IMR-90 (cell line): ENCODE measurements at regions not wholly inside any gene's neighbourhood (a gene's known extent, or its start where the extent isn't known, plus 50 kb on each side); places are given as distances from the start of the nearest gene placed in this dataset.
"Not testable (repeated sequence)": the region's sequence is repeated elsewhere in the genome, so short reads cannot be mapped to it uniquely, and the experiment has no call there.

ENCODE experiments used
- ATAC-seq: fragments of 200-7000 bp; cut with Tn5 transposase; 2 replicates; pipeline ENCODE4 v1.9.1; 2020; ENCODE audit warnings: low read depth, mild to moderate bottlenecking, moderate library complexity
- BruUV-seq: library from RNA; stranded (reverse); fragments of 400-500 nt; replicated peaks from 2 replicates; lab custom pipeline; 2021; lab: Mats Ljungman, UMichigan
- CTCF ChIA-PET: fragments of 300-600 bp; formaldehyde crosslinking; extraction: SDS; loops from one replicate; lab custom pipeline; 2021; ENCODE audit warnings: antibody characterized with exemption; lab: Yijun Ruan, JAX
- POLR2A ChIA-PET: fragments of 300-600 bp; sonication (Branson Sonifier 250); formaldehyde crosslinking; loops from one replicate; lab custom pipeline; 2022; ENCODE audit warnings: antibody characterized with exemption; ENCODE audit not compliant: unreplicated experiment; lab: Charles Lee
- DNase-seq: peaks from one replicate; pipeline ENCODE4 v3.0.0; 2013
- H2AFZ ChIP-seq: replicated peaks from 2 replicates; pipeline ENCODE3; 2013; ENCODE audit warnings: low read length, mild to moderate bottlenecking; ENCODE audit not compliant: poor library complexity
- H2AK5ac ChIP-seq: 2 replicates; pipeline ENCODE4 v1.6.1; 2013; ENCODE audit warnings: low read depth, low read length, inconsistent platforms
- H2AK9ac ChIP-seq: replicated peaks from 2 replicates; pipeline ENCODE3; 2013; ENCODE audit warnings: mild to moderate bottlenecking, low read depth, low read length, moderate library complexity; ENCODE audit not compliant: poor library complexity
- H2BK120ac ChIP-seq: 2 replicates; pipeline ENCODE4 v1.6.1; 2013; ENCODE audit warnings: low read depth, low read length, inconsistent platforms
- H2BK15ac ChIP-seq: 3 replicates; pipeline ENCODE4 v1.6.1; 2013; ENCODE audit warnings: low read depth, low read length, inconsistent platforms
- H2BK20ac ChIP-seq: 2 replicates; pipeline ENCODE4 v1.6.1; 2013; ENCODE audit warnings: low read depth, mild to moderate bottlenecking, inconsistent platforms, low read length, moderate library complexity
- H2BK5ac ChIP-seq: 2 replicates; pipeline ENCODE4 v1.6.1; 2013; ENCODE audit warnings: mild to moderate bottlenecking, low read depth, low read length, inconsistent platforms; ENCODE audit not compliant: poor library complexity, severe bottlenecking
- H3K14ac ChIP-seq: replicated peaks from 2 replicates; pipeline ENCODE4 v1.6.1; 2013; ENCODE audit warnings: low read depth, low read length, inconsistent platforms
- H3K18ac ChIP-seq: 2 replicates; pipeline ENCODE4 v1.6.1; 2013; ENCODE audit warnings: low read depth, low read length, control low read depth
- H3K23ac ChIP-seq: 2 replicates; pipeline ENCODE4 v1.6.1; 2013; ENCODE audit warnings: low read depth, low read length, inconsistent platforms
- H3K27ac ChIP-seq: 2 replicates; pipeline ENCODE4 v1.5.1; 2013; ENCODE audit warnings: mild to moderate bottlenecking, control low read depth, low read length; ENCODE audit not compliant: insufficient read depth
- H3K27me3 ChIP-seq: 2 replicates; pipeline ENCODE4 v1.6.1; 2013; ENCODE audit warnings: low read length; ENCODE audit not compliant: control insufficient read depth, insufficient read depth
- H3K36me3 ChIP-seq: 2 replicates; pipeline ENCODE4 v1.6.1; 2013; ENCODE audit warnings: low read length, mixed read lengths; ENCODE audit not compliant: control insufficient read depth, insufficient read depth
- H3K4ac ChIP-seq: 2 replicates; pipeline ENCODE4 v1.6.1; 2013; ENCODE audit warnings: low read depth, low read length, inconsistent platforms
- H3K4me1 ChIP-seq: 2 replicates; pipeline ENCODE4 v1.6.1; 2013; ENCODE audit warnings: low read length, mixed read lengths; ENCODE audit not compliant: control insufficient read depth, insufficient read depth
- H3K4me2 ChIP-seq: 2 replicates; pipeline ENCODE4 v1.6.1; 2013; ENCODE audit warnings: low read depth, mild to moderate bottlenecking, control low read depth, low read length, moderate library complexity
- H3K4me3 ChIP-seq: 2 replicates; pipeline ENCODE4 v1.5.1; 2013; ENCODE audit warnings: low read depth, mild to moderate bottlenecking, control low read depth, low read length, moderate library complexity; ENCODE audit not compliant: insufficient read depth
- H3K56ac ChIP-seq: 2 replicates; pipeline ENCODE4 v1.6.1; 2013; ENCODE audit warnings: low read length, inconsistent platforms; ENCODE audit not compliant: insufficient read depth; ENCODE audit errors: extremely low read depth
- H3K79me1 ChIP-seq, 2 experiments: 2 replicates each; pipeline ENCODE4 v1.6.1; 2013; ENCODE audit warnings: low read length in 2 of 2, inconsistent platforms in 1 of 2, low read depth in 1 of 2
- H3K9ac ChIP-seq: 2 replicates; pipeline ENCODE4 v1.6.1; 2013; ENCODE audit warnings: low read depth, low read length, control low read depth
- H3K9me1 ChIP-seq: 2 replicates; pipeline ENCODE4 v1.6.1; 2013; ENCODE audit warnings: low read length, inconsistent platforms; ENCODE audit not compliant: insufficient read depth
- H3K9me3 ChIP-seq: 2 replicates; pipeline ENCODE4 v1.6.1; 2013; ENCODE audit warnings: low read length; ENCODE audit not compliant: control insufficient read depth, insufficient read depth
- H4K20me1 ChIP-seq: 2 replicates; pipeline ENCODE4 v1.6.1; 2013; ENCODE audit warnings: low read length, inconsistent platforms; ENCODE audit not compliant: insufficient read depth
- H4K5ac ChIP-seq: 2 replicates; pipeline ENCODE4 v1.6.1; 2013; ENCODE audit warnings: mild to moderate bottlenecking, low read depth, low read length, control low read depth
- H4K8ac ChIP-seq, 2 experiments: 2 replicates each; pipeline ENCODE4 v1.6.1; 2013; ENCODE audit warnings: low read depth in 2 of 2, low read length in 2 of 2, control low read depth in 1 of 2, inconsistent platforms in 1 of 2
- H4K91ac ChIP-seq: 2 replicates; pipeline ENCODE4 v1.6.1; 2013; ENCODE audit warnings: low read depth, low read length, inconsistent platforms; ENCODE audit not compliant: insufficient read depth
- whole genome bisulfite sequencing, 2 experiments: methylation state at CpG; one replicate each; pipeline versions ENCODE4 v1.1.5 to v1.1.7; 2013; ENCODE audit warnings: missing lambda C conversion rate in 2 of 2; ENCODE audit not compliant: insufficient read length in 1 of 2; ENCODE audit errors: extremely low coverage in 2 of 2; 5-methylcytosine and 5-hydroxymethylcytosine counted together
- dilution Hi-C: fragments of 300-500 bp; cut with HindIII; formaldehyde crosslinking; loops from one replicate; pipeline ENCODE4 v1.14.3; 2018; ENCODE audit warnings: low sequenced_read_pairs; ENCODE audit not compliant: unreplicated experiment
- in situ Hi-C: fragments of 300-500 bp; cut with MboI; formaldehyde crosslinking; loops from 3 replicates; pipeline ENCODE4 v1.14.3; 2019; ENCODE audit warnings: low sequenced_read_pairs, inconsistent platforms, mixed read lengths
- intact Hi-C: fragments of 100-400 bp; cut with micrococcal nuclease; formaldehyde crosslinking; loops from 2 replicates; pipeline ENCODE4 v1.10.0; 2022

DNA sequence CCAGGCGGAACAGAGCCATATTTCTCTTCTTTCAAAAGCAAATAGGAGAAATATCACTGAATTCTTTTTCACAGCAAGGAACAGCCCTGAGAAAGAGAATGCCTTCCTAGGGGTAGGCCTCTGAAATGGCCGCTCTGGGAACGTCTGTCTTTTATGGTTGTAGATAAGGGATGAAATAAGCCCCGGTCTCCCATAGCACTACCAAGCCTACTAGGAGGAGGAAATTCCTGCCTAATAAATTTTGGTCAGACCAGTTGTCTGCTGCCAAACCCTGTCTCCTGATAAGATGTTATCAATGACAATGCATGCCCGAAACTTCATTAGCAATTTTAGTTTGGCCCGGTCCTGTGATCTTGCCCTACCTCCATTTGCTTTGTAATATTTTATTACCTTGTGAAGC is 448.9 kb downstream of the ARL4A start:
- H3K18ac ChIP-seq, H3K56ac ChIP-seq, H3K27me3 ChIP-seq, DNase-seq, ATAC-seq, CTCF ChIA-PET, H2BK5ac ChIP-seq, H3K4me3 ChIP-seq, H3K4me1 ChIP-seq, BruUV-seq, H2BK20ac ChIP-seq, H4K8ac ChIP-seq, H2AK5ac ChIP-seq, H2BK15ac ChIP-seq, H2BK120ac ChIP-seq, POLR2A ChIA-PET, in situ Hi-C loops, H3K9ac ChIP-seq, H4K5ac ChIP-seq, H3K36me3 ChIP-seq, H2AK9ac ChIP-seq, H3K27ac ChIP-seq, H4K91ac ChIP-seq, H3K9me1 ChIP-seq, H3K79me1 ChIP-seq, H3K9me3 ChIP-seq, H3K14ac ChIP-seq, dilution Hi-C loops, H3K4me2 ChIP-seq, H2AFZ ChIP-seq, H4K20me1 ChIP-seq, H3K23ac ChIP-seq, intact Hi-C loops, H3K4ac ChIP-seq: not testable (repeated sequence)
- no CpG with 5 or more reads among the region's 6 CpGs for WGBS, 2 experiments
